Mammary epithelial cell (primary cell): ENCODE measurements at regions not wholly inside any gene's neighbourhood (a gene's known extent, or its start where the extent isn't known, plus 50 kb on each side); places are given as distances from the start of the nearest gene placed in this dataset.

Source experiments
- CTCF ChIP-seq, 2 donors: IDR thresholded peaks in 1 of 2; conservative IDR thresholded peaks in 1 of 2; 2 replicates each; pipeline ENCODE4 v1.5.1; 2011 to 2012; ENCODE audit warnings: inconsistent platforms in 2 of 2, low read length in 2 of 2, mild to moderate bottlenecking in 2 of 2, control low read depth in 1 of 2, low read depth in 1 of 2; ENCODE audit not compliant: insufficient read depth in 1 of 2; ENCODE audit errors: extremely low read depth in 1 of 2
- EZH2 ChIP-seq: IDR thresholded peaks from 2 replicates; pipeline ENCODE4 v1.6.1; 2012; ENCODE audit warnings: low read length, inconsistent platforms, borderline replicate concordance

DNA sequence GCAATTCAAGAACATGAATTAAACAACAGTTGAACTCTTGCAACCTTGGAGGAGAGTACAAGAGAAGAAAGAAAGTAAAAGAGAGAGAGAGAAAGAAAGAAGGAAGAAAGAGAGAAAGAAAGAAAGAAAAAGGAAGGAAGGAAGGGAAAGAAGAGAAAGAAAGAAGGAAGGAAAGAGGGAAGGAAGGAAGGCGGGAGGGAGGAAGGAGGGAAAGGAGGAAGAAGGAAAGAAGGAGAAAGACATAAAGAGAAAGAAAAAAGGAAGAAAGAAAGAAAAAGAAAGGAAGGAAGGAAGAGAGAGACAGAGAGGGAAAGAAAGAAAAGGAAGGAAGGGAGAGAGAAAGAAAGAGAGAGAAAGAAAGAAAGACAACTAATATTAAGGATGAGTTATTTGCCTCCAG is 1106.7 kb downstream of the TYW1 start:
- TF ChIP-seq CTCF (conservative IDR thresholded peaks at IDR 0.05 in 1 of 2, IDR thresholded peaks at IDR 0.05 in 1 of 2; ENCODE audit: extremely low read depth in 1 of 2, insufficient read depth in 1 of 2, low read depth in 1 of 2, low read length in 2 of 2) (no peak), EZH2 (no peak)
